ENCODE measurements at regions not wholly inside any gene's neighbourhood (a gene's known extent, or its start where the extent isn't known, plus 50 kb on each side); places are given as distances from the start of the nearest gene placed in this dataset.
A peak's percentile ranks its signal among the peaks of the same experiment; 100 is the strongest.

DNA sequence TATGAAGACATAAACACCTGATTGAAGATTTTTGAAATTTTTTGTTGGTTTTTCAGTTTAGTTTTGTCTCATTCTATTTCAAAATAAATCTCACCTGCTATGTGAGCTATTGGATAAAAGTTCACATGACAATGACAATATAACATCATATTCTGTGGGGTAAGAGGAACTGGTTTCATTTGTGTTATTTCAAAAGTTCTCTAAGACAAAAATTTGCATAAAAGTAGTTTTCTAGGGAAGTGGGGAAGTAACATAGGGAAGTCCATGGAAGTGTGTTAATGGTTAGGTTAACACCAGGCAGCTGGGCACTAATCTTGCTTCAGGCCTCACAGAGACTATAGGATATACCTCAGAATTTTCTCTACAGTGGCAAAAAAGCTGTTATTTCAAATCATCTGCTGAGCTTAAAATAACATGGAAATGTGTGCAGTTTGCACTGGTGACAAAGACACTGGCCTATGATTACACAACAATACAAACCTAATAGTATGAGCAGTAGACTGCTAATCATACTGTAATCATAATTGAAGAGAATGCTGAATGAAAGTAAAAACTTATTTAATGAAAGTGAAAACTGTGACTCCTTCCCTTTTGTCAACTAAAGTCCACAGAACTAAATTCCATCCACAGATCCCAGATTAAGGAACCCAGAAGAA is 710.6 kb upstream of the TMEM132C start:
- no peak for DNase-seq (ENCODE audit: low read depth in 2 of 2)

DNA sequence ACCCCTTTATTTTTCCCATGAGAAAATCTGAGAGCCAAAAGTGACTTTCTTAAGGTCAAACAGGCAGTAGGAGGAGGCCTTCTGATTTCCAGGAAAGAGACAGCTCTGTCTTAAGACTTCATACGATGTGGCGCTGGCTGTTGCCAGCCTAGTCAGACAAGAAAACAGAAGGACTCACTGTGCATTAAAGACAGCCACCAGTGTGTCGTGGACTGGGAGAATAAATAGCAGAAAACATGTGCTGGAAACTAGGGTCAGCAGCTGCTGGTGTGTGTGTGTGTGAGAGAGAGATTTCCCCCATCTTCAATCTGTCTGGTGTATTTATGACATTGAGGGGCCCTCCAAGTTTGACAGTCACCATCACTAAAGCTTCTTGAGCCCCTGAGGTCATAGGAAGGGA is 708.6 kb upstream of the TMEM132C start:
- no peak for DNase-seq (ENCODE audit: low read depth in 2 of 2)

DNA sequence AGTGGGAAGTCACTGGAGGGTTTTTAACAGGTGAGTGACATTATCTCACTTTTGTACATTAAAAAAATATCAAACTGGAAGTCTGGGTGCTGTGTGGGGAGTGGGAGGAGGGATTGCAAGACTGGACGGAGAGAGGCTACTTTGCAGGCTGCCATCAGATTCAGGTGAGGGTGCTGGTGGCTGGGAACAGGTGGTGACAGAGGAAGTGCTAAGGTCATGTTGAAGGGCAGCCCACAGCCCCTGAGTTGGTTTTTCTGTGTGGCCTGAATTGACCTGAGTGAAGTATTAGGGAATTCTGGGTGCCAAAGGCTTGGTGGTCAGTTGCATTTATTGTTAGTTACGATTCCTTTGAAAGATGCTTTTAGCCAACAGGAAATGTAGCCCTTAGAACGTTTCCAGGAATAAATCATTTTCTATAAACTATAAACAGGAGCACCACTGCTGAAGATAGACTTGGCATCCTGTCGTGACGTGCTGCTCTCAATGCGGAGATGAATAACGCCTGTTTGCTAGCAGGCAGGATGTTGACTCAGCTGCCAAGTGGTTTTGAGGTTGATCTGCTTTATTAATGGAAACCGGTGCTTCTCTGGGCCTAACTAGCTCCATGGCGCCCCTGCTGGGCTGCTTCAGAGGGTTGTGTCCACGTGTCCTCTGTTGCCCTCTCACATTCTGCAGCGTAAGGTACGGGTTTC is 707.5 kb upstream of the TMEM132C start:
- DNase-seq (ENCODE audit: low read depth in 2 of 2) = peak; percentile 34 to 44

DNA sequence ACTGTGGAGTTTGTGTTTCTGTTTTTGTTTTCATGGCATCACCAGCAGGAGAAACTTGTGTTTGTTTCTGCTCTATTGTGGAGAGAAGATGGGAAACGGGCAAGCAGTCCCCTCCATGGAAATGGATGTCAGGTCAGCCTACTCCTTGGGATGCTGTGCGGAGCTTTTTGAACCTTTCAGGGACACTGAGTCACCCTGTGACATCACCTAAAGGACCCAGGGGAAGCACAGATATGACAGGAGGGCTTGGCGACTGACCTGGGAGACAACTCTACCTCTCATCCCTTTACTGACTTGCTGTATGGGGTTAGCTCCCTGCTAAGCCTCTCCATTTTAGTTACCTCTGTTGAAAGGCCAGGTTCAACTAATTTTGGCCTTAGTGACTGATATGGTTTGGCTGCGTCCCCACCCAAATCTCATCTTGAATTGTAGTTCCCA is 706.9 kb upstream of the TMEM132C start:
- DNase-seq (ENCODE audit: low read depth in 2 of 2) = no peak

DNA sequence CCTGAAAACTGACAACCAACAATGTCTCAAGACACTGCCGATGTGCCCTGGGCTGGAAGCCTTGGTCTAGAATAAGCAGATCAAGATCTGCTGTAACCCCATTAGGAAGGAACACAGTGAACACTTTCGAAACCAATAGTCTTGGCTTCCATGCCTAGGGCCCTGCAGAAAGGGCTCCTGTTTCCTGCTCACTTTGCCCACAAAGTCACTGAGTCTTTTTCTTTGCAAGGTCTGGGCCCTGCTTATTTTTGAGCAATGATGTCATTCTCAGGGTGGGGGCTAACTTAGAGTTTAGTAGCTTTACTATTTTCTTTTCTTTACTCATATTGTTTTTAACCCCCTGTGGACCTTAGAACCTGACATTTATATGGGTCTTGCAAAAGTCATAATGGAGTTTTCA is 704.2 kb upstream of the TMEM132C start:
- no peak for DNase-seq (ENCODE audit: low read depth in 2 of 2)

DNA sequence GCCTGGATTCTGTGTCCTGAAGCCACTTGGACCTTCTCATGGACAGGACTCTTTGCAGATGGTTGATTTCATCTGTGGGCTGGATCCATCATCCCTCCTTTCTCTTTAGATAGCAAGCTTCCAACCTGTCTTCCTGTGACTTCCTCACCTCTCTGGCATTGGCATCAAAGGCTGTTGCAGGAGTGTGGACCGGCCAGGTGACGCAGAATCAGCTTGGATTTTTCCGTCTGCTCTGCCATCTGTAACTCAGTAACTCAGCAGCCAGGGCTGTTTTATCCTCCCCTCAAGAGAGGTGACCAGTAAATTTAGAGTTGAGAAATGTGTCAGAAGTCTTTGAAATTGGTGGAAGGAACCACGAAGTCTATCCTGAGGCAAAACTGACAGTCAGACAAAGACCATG is 701.7 kb upstream of the TMEM132C start:
- no peak for DNase-seq (ENCODE audit: low read depth in 2 of 2)

DNA sequence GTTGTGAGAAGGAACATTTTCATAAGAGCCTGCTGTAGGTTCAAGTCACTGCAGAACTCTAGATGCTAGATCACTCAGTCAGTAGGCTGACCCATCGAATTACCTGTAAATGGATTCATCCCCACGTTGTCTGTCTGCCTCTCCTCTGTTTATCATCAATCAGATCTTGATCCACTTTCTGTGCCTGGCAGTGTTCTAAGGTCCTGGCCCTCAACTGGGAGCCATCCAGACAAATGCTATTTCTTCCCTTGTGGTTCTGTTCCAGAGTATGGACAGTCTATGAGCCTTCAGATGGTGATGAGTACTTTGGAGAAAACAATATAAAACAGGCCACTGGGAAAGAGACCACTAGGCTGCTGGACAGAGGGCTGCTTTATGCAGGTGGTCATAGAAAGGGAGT is 699.4 kb upstream of the TMEM132C start:
- no peak for DNase-seq (ENCODE audit: low read depth in 2 of 2)

DNA sequence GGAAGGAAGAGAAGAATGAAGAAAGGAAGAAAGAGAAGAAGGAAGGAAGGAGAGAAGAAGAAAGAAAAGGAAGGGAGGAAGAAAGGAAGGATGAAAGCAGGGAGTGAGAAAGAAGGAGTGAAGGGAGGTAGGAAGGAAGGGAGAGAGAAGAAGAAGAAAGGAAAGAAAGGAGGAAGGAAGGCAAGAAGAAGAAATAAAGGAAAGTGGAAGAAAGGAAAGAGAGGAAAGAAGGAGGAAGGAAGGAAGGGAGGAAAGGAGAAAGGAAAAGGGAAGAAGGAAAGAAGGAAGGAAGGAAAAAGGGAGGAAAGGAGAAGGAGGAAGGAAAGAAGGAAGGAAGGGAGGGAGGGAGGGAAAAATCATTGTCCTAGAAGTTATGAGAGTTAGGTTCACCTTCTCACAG is 696.6 kb upstream of the TMEM132C start:
- DNase-seq (ENCODE audit: low read depth in 2 of 2) = no peak

DNA sequence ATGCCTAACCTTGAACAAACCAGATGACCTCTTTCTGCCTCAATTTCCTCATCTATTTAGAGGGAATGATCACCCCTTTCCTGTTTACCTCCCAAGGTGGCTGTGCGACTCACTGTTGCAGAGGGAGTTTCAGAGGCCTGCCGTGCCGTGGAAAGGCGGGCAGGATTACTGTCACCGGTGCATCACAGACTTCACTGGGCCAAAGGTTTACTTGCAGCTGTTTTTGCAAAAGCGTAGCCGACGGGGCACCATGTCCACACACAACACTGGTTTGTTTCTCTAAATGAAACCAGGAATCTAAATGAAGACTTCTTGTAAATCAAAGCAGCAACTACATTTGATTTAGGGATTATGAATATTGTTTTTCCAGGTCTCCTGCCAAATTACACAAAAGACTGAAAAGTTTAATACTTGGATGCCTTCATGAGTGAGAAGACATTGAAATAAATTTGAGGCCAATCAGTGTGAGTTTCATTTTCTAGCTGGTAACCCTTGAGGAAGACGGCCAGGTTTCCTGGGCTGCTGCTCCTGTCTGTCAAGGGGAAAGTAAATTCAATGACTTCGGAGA is 696.1 kb upstream of the TMEM132C start:
- no peak for DNase-seq (ENCODE audit: low read depth in 2 of 2)

DNA sequence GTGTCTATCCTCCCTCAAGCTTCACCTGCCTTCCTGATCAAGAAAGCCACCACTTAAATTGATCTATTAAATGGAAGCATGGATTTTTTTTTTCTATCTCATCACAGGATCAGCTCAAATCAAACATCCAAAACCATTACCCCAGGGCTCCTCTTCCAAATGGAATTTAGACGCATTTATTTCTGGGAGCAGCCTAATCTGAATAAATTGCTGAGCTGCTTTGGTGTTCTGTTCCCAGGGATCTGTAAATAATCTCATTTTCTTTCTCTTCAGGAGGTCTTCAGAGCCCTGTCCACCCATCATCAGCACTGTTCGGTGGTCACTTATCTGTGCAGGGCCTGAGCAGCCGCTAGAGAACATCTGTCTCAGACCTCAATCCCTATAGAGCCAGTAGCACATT is 695.4 kb upstream of the TMEM132C start:
- no peak for DNase-seq (ENCODE audit: low read depth in 2 of 2)

DNA sequence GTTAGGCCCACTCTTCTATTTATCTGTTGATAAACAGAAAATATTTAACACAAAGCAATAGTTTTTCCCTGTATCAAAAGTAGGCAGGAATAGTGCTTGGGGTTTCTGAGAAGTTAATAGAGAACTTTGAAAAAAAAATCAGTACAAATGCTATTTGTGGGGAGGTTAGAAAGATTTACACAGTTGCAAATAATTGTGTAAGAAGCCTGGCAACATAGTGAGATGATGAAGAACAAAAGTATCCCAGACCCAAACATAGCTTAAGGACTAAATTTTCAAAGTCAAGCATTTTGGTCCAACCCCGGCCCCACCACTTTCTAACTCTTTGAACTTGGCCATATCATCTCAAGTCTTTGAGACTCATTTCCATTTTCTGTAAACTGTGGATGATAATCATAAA is 687.5 kb upstream of the TMEM132C start:
- DNase-seq (ENCODE audit: low read depth in 2 of 2) = no peak

DNA sequence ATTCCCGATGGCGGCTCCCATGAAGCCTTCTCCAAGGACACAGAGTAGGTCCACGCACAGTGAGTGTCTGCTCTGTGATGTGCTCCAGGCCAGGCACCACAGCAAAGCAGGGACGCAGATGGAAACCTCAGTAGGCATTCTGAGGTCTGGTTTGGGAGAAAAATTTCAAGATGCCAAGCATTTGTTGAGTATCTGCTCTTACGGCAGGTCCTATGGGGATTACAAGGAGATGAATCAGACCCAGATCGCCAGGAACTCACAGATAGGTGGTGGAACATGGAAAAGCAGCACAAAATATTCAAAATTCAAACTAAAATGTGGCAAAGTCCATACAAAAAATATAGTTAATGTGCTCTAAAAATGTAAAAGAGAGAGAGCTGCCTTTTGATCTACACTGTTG is 684.9 kb upstream of the TMEM132C start:
- no peak for DNase-seq (ENCODE audit: low read depth in 2 of 2)

DNA sequence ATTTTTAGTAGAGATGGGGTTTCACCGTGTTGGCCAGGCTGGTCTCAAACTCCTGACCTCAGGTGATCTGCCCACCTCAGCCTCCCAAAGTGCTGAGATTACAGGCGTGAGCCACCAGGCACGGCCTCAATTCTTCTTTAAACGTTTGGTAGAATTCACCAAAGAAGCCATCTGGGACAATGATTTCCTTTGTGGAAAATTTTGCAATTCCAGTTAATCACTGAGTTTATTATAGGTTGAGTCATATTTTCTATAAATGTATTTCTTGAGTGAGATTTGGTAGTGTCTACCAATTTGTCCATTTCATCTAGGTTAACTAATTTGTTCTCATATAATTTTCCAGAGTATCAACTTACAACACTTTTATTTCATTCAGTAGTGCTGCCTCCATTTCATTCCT is 683.9 kb upstream of the TMEM132C start:
- DNase-seq (ENCODE audit: low read depth in 2 of 2) = no peak

DNA sequence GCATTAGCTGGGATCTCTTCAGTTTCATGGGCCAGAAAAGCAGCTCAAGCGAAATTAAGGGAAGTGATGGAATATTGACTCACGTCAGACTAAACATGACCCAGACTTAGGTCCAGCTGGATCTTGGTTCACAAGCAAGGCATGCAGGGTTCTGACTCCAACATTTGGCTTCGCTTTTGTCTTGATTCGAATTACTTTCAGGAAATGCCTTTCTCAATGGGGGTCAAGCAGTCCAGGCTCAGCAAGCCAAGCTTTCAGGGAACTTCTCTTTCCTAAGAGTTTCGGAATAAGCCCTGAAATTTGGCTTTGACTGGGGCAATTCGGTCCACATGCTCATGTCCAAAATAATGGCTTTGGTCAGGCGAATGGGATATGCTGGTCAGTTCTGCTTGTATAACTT is 678.7 kb upstream of the TMEM132C start:
- DNase-seq (ENCODE audit: low read depth in 2 of 2) = no peak

DNA sequence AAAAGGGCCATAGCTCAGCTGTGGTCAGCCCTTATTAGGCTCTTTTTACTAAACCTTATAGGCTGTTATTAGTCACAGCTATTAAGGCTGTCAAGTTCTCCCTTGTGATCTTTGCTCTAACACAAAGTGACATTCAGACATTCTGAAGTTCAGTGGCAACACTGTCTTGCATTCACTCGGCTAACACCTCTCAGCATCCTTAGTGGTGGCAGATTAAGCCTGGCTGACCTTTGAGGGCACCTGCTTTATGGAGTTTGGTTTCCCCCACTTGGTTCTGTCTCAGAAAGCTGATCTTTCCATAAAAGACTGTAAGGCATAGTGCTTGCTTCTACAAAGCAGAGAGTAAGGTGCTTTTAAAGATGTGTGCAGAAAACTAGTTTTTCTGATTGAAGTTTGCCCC is 677.4 kb upstream of the TMEM132C start:
- DNase-seq (ENCODE audit: low read depth in 2 of 2) = no peak

DNA sequence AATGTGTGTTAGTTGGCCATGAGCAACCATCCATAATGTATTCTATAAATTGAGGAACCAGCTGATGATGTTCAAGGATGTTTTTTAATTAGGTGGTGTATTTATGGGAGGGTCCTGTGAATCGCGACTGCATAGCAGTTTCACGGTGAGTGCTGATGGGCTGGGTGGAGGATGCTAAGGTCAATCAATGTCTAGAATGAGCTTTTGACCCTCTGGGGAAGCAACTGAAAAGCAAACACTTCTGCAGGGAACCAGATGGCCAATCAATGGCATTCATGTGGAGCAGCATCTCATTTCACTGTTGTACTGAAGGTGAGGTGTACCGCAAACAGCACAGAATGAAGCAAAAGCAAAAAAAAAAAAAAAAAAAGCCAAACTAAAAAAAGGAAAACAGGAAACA is 676.1 kb upstream of the TMEM132C start:
- no peak for DNase-seq (ENCODE audit: low read depth in 2 of 2)

DNA sequence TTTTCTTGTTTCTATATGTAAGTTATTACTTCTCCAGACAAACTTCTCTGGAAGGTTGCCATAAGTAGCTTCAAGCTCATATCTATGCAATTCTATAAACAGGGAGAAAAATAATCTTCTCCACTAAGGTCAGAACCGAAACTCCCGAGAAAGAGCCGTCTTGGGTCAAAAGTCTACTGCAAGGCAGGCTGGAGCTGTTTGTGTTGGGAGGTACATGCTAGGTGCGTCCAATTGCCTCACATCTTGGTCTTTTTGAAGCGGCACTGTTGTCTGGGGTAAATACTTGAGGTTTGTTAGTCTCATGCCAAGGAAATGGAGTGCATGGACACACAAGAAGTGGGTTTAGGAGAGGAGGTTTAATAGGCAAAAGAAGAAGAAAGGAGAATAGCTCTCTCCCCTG is 674.7 kb upstream of the TMEM132C start:
- no peak for DNase-seq (ENCODE audit: low read depth in 2 of 2)

DNA sequence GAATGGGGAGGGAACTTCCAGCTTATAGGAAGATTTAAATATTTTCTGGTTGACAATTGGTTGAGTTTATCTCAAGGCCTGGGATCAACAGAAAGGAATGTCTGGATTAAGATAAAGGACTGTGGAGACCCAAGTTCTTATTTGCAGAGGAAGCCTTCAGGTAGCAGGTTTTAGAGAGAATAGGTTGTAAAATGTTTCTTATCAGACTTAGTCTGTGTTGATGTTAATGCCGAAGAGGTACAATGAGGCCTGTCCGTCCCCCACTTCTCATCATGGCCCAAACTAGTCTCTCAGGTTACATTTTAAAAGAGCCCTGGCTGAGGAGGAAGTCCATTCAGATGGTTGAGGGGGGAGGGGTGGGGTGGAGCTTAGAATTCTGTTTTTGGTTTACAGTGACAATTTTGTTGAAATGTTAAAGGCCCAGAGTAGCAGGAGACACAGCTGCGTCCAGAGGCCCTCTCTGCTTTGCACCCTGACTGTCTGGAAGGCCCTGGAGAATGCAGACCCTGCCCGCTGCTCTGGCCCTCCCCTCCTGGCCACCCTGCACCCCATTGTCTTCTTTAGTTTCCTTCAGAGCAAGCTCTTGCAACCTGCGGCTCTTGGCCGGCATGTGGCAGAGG is 672.5 kb upstream of the TMEM132C start:
- no peak for DNase-seq (ENCODE audit: low read depth in 2 of 2)

DNA sequence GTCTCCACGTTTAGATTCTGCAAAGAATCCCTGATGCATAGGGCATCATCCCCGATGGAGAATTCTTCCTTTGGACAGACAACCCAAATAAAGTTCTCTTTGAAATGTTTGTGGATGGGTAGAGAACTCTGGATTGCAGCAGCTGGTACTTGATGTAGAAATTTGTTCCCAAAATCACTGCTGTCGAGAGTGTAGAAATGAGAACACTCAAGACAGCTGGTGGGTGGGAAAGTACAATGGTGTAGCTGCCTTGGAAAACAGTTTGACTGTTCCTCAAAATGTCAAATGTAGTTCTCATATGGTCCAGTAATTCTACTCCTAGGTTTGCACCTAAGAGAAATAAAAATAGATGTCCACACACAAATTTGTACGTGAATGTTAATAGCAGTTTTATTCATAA is 671.5 kb upstream of the TMEM132C start:
- no peak for DNase-seq (ENCODE audit: low read depth in 2 of 2)

DNA sequence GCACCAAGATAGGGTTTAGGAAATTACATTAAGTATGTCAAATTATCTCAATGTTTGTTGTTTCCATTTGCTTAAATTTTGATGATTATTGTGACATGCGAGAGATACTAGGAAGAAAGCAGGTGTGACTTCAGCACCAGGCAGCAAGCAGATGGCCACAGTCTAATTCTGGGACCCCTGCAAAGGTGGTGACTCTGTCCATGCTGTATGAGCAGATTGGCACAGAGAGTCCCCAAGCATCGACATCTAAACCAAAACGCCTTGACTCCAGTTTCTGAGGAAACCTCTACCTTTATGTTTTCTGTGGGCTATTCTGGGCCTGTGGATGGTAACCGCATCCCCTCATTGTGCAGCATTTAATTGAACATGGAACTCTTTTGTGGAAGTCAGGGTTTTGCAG is 670.1 kb upstream of the TMEM132C start:
- DNase-seq (ENCODE audit: low read depth in 2 of 2) = no peak

DNA sequence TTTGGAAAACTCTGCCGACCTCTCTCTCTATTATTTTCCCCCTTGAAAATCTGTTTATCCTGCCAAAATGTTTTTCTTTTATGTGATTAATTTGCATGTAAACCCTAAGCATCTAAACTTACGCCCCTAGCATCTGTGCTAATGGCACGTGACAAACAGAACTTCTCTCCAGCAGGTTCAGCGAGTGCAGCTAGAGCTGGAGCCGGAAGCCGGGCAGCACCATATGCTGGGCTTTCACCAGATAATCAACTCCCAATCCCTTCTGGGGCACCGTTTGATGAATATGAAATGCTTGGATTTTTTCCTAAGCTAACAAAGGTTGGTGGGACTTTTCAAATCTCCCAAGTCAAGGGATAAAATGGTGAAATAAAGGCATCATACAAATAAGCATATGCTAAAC is 667.5 kb upstream of the TMEM132C start:
- DNase-seq (ENCODE audit: low read depth in 2 of 2) = no peak

DNA sequence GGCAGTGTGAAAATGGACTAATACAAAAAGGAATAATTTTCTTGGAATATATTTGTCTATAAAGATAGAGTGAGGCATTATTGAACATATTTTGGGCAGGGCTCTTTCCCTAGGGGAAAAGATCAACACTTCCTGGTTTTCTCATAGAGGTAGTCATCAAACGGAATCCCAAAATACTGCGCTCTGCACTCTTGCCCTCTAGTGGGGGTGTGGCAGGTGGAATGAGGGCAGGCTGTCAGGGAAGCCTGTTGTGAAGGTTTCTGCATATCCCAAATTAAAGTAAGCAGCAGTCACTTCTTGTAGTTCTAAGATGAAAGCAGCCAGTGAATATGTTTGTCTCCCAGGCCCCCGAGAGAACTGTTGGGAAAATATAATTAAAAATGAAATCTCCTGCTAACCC is 666.8 kb upstream of the TMEM132C start:
- DNase-seq (ENCODE audit: low read depth in 2 of 2) = no peak

DNA sequence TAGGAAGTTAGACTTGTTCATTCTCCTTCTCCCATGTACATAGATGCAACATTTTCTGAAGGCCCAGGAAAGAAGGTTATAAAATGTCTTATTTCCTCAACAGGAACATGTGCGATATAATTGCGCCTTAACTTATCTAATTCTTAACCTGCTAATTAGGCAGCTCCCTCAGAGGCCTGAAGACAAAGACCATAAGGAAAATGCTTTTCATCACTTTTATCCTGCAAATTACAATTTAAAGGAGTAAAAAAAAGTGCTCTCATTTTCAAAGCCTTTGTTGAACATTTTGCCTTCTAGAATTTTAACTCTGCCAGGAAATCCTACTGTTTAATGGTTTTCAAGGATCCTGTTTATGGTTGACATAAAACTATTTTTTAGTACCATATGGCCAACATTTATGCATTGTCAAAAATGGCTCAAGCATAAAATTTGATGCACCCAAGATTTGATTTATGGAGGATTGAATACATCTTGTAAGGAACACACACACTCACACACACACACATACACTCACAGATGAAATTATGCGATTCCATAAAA is 660.4 kb upstream of the TMEM132C start:
- DNase-seq (ENCODE audit: low read depth in 2 of 2) = no peak

All from stimulated activated CD8-positive, alpha-beta memory T cell treated with anti-CD3 and anti-CD28 coated beads, Interleukin-2, amount 100 ng/mL, for 48 hours (primary cell).